NCI-H748 (cell line): ENCODE measurements at regions not wholly inside any gene's neighbourhood (a gene's known extent, or its start where the extent isn't known, plus 50 kb on each side); places are given as distances from the start of the nearest gene placed in this dataset.
"Not testable (repeated sequence)": the region's sequence is repeated elsewhere in the genome, so short reads cannot be mapped to it uniquely, and the experiment has no call there.

Experiments
- DNase-seq: peaks from one replicate; lab custom pipeline; 2025; ENCODE audit not compliant: unreplicated experiment; lab: John Stamatoyannopoulos, UW

DNA sequence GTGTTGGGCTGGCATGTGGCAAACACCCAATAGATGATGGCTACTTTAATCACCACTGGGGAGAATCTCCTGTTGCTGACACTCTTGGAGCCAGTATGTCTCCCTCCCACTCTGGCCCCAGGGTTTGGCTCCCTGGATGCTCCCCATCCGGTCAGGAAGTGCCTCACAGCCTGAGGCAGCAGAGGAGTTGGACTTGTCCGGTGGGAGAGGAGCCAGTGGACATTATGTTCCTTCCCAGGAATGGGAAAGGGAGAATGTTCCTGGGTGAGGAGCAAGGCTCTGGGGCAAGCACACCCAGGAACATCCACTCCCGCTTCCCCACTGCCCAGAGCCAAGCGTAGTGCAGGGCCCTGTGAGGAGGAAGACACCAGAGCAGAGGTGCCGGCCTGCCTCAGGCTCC is 84.6 kb upstream of the NAV2 start:
- DNase-seq: no peak

DNA sequence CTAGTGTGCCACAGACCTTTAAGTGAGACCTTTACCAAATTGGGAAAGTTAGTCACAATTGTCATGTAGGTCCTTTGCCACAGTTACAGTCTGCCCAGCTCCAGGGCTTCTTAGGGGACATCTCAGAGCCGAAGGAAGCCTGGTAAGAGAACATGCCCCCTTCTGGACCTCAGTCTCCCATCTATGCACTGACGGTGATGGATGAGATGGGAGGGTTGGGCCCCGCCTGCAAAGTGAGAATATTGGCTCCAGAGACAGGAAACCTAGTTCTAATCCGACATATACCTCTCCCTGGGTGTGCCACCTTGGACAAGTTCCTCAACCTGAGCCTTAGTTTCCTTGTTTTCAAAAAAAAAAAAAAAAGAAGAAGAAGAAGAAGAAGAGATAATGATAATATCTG is 85.1 kb upstream of the NAV2 start:
- DNase-seq: no peak

DNA sequence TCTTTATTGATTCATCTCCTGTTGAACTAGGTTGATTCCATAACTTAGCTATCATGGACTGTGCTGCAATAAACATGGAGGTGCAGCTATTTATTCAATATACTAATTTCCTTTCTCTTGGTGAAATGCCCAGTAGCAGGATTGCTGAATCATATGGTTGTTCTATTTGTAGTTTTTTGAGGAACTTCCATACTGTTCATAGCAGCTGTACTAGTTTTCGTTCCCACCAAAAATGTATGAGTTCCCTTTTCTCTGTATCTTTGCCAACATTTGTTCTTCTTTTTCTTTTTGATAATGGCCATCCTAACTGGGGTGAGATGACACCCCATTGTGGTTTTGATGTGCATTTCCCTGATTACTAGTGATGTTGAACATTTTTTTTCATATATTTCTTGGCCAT is 87.2 kb upstream of the NAV2 start:
- DNase-seq: no peak

DNA sequence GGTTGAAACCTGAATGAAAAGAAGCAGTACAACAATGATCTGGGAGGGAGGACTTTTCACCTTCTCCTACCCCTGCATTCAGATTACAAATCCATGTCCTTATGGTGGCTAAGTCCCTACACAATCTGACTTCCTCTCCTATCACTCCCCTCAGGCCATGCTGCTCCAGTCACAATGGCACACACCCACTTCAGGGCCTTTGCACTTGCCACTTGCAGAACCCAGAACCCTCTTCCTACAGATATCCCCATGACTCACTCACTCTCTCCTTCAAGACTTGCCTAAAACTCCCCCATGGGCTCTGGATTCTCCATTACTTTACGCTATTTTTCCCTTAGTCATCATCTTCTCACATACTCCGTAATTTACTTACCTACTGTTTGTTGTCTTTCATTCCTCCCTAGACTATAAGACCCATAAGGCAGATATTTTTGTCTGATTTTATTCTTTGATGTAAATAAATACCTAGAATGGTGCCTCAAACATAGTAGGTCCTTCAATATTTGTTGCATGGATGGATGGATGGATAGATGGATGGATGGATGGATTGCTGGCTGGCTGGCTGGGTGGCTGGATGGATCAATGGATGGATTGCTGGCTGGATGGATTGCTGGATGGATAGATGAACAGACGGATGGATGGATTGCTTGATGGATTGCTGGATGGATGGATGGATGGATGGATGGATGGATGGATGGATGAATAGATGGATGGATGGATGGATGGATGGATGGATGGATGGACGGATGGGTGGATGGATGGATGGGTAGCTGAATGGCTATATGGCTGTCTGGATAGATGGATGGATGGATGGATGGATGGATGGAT is 94.7 kb upstream of the NAV2 start:
- no peak for DNase-seq

DNA sequence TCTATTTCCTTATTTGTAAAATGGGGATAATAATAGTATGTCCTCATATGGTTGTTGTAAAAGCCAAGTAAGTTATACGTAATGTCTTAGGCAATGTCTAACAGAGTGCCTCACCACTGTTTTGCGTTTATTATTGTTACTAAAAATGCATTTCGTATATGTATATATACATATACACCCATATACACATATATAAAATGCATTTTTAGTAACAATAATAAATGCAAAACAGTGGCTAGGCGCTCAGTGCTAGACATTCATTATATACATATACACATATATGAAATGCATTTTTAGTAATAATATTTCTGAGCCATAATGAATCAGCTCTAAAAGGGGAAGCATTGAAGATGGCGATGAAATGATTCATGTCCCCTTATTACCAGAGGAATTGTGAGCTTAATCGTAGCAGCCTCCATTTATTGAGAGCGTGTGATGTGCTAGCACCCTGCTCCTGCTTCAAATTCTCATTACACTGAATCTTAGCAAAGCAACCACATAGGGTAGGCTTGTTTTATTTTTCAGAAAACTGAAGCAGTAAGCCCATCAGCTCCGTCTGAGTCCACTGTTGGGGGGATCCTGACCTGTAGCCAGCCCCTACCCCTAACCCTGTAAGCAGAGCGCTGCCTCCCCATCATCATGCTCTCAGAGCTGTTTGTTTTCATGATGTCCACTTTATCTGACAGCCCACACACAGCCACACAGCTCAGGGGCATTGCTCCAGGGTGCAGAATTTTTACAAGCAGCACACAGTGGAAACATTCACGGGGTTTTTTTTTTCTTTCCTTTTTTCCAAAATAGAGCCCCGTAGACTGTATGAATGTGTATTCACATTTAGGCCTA is 97.1 kb upstream of the NAV2 start:
- DNase-seq: no peak

DNA sequence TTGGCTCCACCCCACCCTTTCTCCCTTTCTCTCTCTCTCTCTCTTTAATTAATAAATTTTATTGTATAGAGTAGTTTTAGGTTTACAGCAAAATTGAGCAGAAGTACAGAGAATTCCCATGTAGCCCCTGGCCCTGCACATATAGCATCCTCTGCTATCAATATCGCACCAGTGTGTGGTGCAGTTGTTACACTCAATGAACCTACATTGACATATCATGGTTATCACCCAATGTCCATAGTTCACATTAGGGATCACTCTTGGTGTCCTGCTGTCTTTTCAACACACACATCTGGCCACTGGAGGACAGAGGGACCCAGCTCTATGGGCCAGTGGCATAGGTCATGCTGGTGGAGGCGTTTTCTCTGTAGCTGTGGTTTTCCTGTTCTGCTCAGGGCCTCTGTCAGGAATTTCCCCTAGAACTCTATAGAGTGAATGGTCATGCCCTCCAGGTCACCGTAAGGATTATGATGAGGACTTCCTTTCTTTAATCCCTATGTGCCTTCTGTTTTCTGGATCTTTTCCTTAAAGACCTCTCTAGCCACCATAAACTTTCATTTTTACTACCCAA is 98.2 kb upstream of the NAV2 start:
- no peak for DNase-seq

DNA sequence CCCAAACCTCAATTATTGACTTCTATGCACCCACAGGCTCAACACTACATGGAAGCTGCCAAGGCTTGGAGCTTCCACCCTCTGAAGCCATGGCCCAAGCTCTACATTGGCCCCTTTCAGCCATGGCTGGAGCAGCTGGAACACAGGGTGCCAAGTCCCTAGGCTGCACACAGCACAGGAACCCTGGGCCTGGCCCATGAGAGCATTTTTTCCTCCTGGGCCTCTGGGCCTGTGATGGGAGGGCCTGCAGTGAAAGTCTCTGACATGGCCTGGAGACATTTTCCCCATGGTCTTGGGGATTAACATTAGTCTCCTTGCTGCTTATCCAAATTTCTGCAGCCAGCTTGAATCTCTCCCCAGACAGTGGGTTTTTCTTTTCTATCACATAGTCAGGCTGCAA is 100.6 kb upstream of the NAV2 start:
- DNase-seq: not testable (repeated sequence)

DNA sequence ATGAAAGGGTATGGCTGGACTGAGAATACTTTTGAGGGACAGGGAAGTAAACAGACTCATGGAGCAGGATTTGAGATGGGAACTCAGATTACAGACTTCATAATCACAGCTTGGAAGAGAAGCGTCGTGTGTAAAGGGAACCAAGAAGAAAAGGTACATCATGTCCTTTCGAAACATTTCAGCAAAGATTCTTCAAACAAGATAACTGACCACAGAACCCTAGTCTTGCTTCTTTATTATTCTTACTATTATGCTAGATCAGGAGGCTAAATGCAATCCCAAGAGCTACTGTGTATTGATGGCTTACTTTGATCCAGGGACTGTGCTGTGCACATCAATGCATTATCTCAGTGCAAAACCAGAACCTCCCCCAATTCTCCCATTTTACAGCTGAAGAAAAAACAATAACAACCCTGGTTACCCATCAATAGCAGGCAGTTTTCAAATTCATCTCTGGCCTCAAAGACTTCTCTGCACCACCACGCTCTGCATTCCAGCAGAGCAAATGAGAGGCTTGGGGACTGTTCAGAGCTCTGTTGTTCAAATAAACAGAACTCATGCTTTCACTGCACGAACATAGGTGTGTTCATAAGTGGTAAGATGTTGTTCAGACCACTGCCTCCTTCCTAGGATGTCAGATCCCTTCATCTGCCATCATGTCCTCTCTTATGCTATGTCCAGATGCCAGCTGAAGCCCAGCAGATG is 104.8 kb upstream of the NAV2 start:
- no peak for DNase-seq

DNA sequence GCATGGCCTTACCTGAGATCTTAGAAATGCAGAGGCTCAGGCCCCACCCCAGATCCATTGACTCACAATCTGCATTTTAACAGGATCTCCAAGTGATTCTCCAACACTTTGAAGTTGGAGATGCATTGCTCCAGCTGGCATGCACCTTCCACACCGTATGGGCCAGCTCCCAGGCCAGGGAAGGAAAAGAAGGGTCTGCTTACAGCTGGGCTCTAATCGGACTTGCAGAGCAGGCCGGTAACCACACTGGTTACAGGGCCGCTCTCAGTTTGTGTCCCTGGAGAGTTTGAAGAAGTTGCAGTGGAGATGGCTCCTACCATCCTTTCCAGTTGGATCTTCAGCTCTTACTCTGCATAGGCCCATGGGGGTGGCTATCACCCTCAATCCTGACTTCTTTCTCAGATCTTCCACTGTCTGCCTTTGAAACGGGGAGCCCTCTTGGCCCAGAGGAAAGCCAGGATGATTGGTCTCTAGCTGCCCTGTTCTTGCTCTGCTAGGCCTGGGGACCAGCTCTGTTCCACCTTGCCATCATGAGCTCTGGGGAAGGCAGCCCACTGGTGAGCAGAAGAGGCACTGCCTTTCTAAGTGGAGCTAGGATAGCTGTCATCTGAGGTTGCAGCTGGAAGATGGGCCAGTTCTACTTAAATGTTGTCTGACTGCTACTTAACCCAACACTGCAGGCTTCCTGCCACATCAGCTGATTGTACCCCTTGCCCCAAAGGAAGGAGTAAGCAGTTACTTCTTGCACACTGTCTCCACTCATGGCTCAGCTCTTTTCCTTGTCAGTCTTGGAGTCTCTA is 105.6 kb upstream of the NAV2 start:
- DNase-seq: no peak

DNA sequence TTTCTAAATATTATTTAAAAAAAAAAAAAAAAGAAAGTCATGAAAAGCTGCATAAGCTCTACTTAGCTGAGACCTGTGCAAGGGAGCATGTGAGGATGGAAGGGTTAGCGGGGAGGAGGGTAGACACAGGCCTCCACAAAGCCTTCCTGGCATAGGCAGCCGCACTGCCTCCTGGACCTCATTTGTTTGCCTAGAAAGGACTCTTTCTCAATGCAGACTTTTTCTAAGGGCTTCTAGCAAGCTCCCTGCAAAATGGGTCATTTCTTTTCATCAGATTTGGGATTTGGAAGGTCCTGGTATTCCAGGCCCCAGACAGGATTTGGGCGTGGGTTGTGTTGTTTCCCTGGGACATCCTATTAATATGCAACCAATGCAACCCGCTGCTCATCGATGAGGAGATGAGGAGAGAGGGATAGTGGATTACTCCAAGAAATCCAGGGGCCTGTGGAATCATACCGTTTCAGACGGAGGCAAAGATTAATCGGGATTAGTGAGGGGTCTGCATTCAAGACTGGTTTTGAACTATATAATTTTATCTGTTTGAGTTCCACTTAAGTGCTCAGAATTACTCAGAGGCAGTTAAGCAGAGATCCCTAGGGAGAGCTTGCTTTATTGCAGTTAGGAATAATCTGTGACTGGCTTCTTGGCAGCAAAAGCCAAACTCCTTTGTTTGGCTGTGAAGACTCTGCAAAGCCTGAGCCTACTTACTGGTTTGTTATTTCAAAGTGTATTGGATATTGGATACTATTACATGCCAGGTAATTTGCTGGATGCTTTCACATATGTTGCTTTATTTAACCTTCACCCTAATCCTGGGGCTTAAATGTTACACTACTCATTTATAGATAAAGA is 106.9 kb upstream of the NAV2 start:
- DNase-seq: peak; percentile 7

DNA sequence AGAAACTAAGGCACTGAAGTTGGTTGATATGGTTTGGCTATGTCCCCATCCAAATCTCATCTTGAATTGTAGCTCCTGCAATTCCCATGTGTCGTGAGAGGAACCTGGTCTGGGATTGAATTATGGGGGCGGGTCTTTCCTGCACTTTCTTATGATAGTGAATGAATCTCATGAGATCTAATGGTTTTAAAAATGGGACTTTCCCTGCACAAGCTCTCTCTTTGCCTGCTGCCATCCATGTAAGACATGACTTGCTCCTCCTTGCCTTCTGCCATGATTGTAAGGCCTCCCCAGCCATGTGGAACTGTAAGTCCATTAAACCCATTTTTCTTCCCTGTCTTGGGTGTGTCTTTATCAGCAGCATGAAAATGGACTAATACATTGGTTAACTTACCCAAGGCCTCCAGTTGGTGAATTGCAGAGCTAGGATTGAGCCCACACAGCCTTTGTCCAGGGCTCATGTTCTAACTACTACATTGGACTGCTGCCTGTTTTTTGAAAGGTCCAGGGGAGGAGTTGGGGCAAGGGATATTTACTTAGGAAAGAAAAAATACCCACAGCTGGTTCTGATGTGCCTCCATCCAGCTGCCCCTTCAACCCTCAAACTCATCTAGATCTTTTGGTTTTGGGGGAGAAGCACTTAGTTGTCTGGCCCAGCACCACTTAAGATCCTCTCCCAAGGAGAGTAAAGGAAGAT is 107.8 kb upstream of the NAV2 start:
- DNase-seq: no peak

DNA sequence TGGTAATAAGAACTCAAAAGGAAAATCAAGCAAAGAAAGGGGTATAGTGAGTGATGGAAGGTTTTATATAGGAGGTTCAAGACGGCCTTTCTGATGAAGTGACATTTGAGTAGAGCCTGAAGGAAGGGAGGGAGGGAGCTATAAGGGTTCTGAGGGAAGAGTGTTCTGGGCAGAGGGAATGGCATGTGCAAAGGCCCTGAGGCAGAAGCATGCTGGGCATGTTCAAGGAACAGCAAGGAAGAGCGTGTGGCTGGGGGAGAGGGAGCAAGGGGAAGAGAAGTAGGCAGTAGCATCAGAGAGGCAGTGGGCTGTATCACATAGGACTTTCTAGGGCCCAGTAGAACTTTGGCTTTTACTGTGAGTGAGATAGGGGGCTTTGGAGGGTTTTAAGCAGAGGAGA is 108.9 kb upstream of the NAV2 start:
- no peak for DNase-seq

DNA sequence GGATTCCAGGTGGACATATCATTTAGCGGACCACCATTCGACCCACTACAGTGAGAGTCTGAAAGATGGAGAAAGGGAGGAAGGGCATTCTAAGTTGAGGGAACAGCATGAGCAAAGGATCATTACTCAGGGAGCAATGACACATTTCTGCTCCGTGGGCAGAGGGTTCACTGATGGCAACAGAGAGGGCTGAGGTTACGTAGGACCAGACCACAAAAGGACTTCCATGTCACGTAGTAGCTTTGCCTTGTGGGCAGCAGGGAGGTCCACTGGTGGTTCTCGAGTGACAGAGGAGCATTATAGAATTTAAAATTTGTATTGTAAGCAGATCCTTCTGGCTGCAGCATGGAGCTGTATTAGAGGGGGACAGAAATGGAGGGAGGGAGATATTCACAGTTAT is 109.7 kb upstream of the NAV2 start:
- no peak for DNase-seq

DNA sequence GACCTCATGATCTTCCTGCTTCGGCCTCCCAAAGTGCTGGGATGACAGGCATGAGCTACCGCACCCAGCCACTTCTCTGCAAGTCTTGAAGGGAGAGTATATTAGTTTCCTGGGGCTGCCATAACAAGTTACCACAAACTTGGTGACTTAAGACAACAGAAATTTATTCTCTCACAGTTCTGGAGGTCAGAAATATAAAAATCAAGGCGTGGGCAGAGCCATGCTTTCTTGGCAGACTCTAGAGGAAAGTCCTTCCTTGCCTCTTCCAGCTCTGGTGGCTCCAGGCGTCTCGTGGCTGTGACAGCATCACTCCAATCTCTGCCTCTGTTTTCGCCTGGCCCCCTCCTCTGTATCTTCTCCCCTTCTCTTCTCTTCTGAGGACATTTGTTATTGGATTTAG is 110.2 kb upstream of the NAV2 start:
- no peak for DNase-seq

DNA sequence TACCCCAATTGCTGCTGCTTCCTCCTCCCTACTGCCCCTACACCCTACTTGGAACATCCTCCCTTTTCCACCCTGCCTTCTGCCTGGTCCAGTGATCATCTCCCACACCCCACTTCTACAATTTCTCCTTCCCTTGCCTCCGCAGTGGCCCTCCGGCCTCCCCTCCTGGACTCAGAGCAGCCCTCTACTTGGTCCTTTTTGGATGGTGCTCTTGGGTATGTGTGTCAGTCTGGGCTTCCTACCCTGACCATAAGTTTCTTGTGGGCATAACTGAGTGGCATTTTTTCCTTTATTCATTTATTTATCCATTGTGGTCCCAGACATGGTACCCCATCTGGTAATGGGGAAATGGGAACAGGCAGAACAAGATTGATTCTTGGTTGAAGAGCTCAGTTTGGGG is 111.4 kb upstream of the NAV2 start:
- no peak for DNase-seq

DNA sequence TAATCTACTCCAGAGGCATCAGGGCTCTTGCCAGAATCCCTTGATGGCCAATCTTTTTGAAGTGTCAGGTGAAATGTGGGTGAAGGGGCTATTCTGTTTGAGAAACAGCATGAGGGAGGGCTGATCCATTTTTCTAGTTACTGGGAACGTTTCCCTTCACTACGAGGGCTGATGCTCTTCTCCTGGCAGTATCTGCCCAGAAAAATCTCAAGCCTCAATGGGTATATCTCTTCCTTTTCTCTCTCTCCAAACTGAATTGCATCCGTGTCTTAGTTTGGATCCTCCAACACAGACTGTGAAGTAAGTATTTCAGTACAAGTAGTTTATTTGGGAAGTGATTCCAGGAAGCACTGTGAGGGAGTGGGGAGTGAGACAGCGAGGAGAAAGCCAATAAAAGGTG is 113.0 kb upstream of the NAV2 start:
- no peak for DNase-seq

DNA sequence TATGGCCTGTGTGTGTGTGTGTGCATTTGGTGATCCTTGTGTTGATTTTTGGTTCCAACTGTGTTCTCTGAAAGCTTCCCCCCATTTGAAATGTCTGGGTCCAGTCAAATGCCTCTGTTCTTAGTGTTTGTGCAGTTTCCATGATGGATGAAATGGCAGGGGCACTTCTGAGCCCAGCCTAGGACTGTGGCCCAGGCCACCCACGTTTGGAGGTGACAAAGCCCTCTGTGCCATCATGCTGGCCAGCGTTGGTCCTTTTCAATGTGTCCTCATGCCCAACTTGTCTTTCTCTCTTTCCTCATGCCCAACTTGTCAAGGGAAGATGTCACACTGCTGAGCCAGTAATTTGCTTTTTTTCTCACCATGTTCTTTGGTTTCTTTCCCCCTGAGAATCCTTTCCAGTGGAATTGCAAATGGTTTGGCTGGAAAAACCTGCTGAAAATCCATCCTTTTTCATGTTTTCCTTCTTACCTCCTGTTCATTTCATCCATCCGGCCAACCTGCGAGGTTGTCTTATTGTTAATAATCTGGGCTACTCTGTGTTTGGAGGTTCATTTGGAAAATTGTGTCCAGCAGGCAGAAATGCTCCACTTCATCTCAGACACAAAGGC is 113.7 kb upstream of the NAV2 start:
- no peak for DNase-seq

DNA sequence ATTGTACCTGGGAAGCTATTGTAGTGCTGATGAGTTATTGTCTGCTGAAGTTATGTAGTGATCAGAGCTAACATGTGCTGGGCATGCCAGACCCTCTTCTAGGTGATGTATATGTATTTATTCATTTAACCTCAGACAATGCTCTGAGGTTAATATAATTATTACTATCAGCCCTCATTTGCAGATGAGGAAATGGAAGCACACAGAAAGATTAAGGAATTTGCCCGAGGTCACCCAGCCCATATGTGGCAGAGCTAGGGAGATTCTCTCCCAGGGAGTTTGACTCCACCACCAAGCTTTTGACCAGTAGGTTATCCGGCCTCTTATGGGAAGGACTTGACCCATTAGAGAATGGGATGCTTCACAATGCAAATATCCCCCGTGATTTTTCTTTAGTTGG is 114.2 kb upstream of the NAV2 start:
- no peak for DNase-seq

DNA sequence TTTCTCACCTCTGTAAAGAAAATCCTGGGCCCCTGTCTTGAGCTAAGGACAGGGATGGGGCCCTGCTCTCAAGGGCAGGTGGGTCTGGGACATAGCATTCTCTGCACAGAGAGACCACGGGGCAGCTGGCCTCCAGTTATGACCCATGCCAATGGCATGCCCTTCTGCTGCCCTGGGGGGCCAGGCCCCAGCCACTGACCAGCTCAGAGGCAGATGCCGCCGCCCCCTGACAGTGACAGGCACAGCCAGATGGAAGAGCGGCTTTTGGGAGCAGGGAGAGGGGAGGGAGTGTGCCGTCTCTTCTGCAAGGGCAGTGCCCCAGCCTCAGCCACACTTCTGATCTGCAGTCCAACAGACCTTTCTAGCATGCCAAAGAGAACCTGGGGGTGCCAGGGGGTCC is 114.8 kb upstream of the NAV2 start:
- no peak for DNase-seq
